NCI-H2196 (cell line): ENCODE measurements at regions not wholly inside any gene's neighbourhood (a gene's known extent, or its start where the extent isn't known, plus 50 kb on each side); places are given as distances from the start of the nearest gene placed in this dataset.

ENCODE experiments used
- DNase-seq: peaks from one replicate; lab custom pipeline; 2025; ENCODE audit not compliant: unreplicated experiment; lab: John Stamatoyannopoulos, UW

- no peak for DNase-seq
These were observed 54.7 kb downstream of the GLUD2 start for GRCh38 chrX:121102101-121102500.

GRCh38 chrX:121103381-121103780 lies 56.0 kb downstream of the GLUD2 start:
- DNase-seq = no peak

- DNase-seq = no peak
These were observed 59.2 kb downstream of the GLUD2 start for GRCh38 chrX:121106484-121107235.

GRCh38 chrX:121109986-121110385 lies 62.6 kb downstream of the GLUD2 start:
- DNase-seq = no peak

- DNase-seq = no peak
These were observed 63.1 kb downstream of the GLUD2 start for GRCh38 chrX:121110536-121110935.

- DNase-seq = no peak
These were observed 67.3 kb downstream of the GLUD2 start for GRCh38 chrX:121114691-121115090.

GRCh38 chrX:121120690-121121605 lies 73.5 kb downstream of the GLUD2 start:
- no peak for DNase-seq

GRCh38 chrX:121122332-121122731 lies 74.9 kb downstream of the GLUD2 start:
- DNase-seq = no peak

- no peak for DNase-seq
These were observed 81.8 kb downstream of the GLUD2 start for GRCh38 chrX:121128925-121129877.

- DNase-seq = no peak
These were observed 85.3 kb downstream of the GLUD2 start for GRCh38 chrX:121132675-121133074.

- no peak for DNase-seq
These were observed 88.2 kb downstream of the GLUD2 start for GRCh38 chrX:121135488-121136207.

GRCh38 chrX:121146059-121146628 lies 98.7 kb downstream of the GLUD2 start:
- DNase-seq = no peak

GRCh38 chrX:121150217-121150616 lies 102.8 kb downstream of the GLUD2 start:
- DNase-seq = no peak

GRCh38 chrX:121151293-121151692 lies 103.9 kb downstream of the GLUD2 start:
- DNase-seq = no peak

- no peak for DNase-seq
These were observed 107.5 kb downstream of the GLUD2 start for GRCh38 chrX:121154858-121155404.

GRCh38 chrX:121160987-121161386 lies 113.6 kb downstream of the GLUD2 start:
- DNase-seq = no peak

- DNase-seq = no peak
These were observed 114.1 kb downstream of the GLUD2 start for GRCh38 chrX:121161501-121161933.

- no peak for DNase-seq
These were observed 116.0 kb downstream of the GLUD2 start for GRCh38 chrX:121163443-121163842.

- no peak for DNase-seq
These were observed 118.5 kb downstream of the GLUD2 start for GRCh38 chrX:121165930-121166359.
